Germinal center (tissue), 1 donor: ENCODE measurements at regions not wholly inside any gene's neighbourhood (a gene's known extent, or its start where the extent isn't known, plus 50 kb on each side); places are given as distances from the start of the nearest gene placed in this dataset.
A peak's percentile ranks its signal among the peaks of the same experiment; 100 is the strongest.
"Not testable (repeated sequence)": the region's sequence is repeated elsewhere in the genome, so short reads cannot be mapped to it uniquely, and the experiment has no call there.

Source experiments
- DNase-seq: peaks from one replicate; pipeline ENCODE4 v3.0.0; 2012; ENCODE audit warnings: mixed read lengths, low spot score

GRCh38 chr3:194189243-194189791 lies 53.4 kb downstream of the HES1 start:
- no peak for DNase-seq

GRCh38 chr3:194191850-194192249 lies 55.9 kb downstream of the HES1 start:
- not testable (repeated sequence) for DNase-seq

GRCh38 chr3:194194051-194194756 lies 58.3 kb downstream of the HES1 start:
- DNase-seq = peak; percentile 23

- DNase-seq = no peak
Measured at GRCh38 chr3:194194757-194195085, 58.8 kb downstream of the HES1 start.

GRCh38 chr3:194195611-194196010 lies 59.7 kb downstream of the HES1 start:
- DNase-seq = no peak

- no peak for DNase-seq
Measured at GRCh38 chr3:194196876-194197275, 60.9 kb downstream of the HES1 start.

- no peak for DNase-seq
Measured at GRCh38 chr3:194197396-194197960, 61.5 kb downstream of the HES1 start.

GRCh38 chr3:194197981-194198695 lies 62.2 kb downstream of the HES1 start:
- DNase-seq = no peak

- no peak for DNase-seq
Measured at GRCh38 chr3:194198938-194199337, 63.0 kb downstream of the HES1 start.

- DNase-seq = no peak
Measured at GRCh38 chr3:194200422-194201081, 64.6 kb downstream of the HES1 start.

- DNase-seq = no peak
Measured at GRCh38 chr3:194201953-194202666, 66.2 kb downstream of the HES1 start.

GRCh38 chr3:194203482-194204041 lies 67.6 kb downstream of the HES1 start:
- DNase-seq = peak; percentile 25

- DNase-seq = peak; percentile 24
Measured at GRCh38 chr3:194204042-194204987, 68.4 kb downstream of the HES1 start.

- no peak for DNase-seq
Measured at GRCh38 chr3:194205675-194206133, 69.8 kb downstream of the HES1 start.

- DNase-seq = no peak
Measured at GRCh38 chr3:194206320-194206719, 70.4 kb downstream of the HES1 start.

GRCh38 chr3:194208709-194209108 lies 72.8 kb downstream of the HES1 start:
- no peak for DNase-seq

GRCh38 chr3:194212161-194212844 lies 76.4 kb downstream of the HES1 start:
- DNase-seq = no peak

- DNase-seq = no peak
Measured at GRCh38 chr3:194212845-194213331, 76.9 kb downstream of the HES1 start.

GRCh38 chr3:194215392-194215791 lies 79.4 kb downstream of the HES1 start:
- no peak for DNase-seq
